Left lung (tissue), 4 donors: ENCODE measurements at regions not wholly inside any gene's neighbourhood (a gene's known extent, or its start where the extent isn't known, plus 50 kb on each side); places are given as distances from the start of the nearest gene placed in this dataset.
"Not testable (repeated sequence)": the region's sequence is repeated elsewhere in the genome, so short reads cannot be mapped to it uniquely, and the experiment has no call there.

Source experiments
- ATAC-seq: fragments of 200-7000 bp; cut with Tn5 transposase; one replicate; pipeline ENCODE4 v1.9.1; 2020; ENCODE audit warnings: moderate library complexity
- DNase-seq, 4 donors: peaks; one replicate each; pipeline ENCODE4 v3.0.0-alpha.2; 2013 to 2020
- H3K27ac ChIP-seq, 2 donors: fragments of 200-600 bp; sonication (generic) in 1 of 2; one replicate each; pipeline versions ENCODE4 v1.5.0 to v1.8.0; 2020 to 2021
- H3K27me3 ChIP-seq, 2 donors: fragments of 200-600 bp; sonication (generic) in 1 of 2; one replicate each; pipeline versions ENCODE4 v1.5.0 to v1.8.0; 2020 to 2021
- H3K36me3 ChIP-seq, 2 donors: fragments of 200-600 bp; sonication (generic) in 1 of 2; one replicate each; pipeline versions ENCODE4 v1.5.0 to v1.8.0; 2020 to 2021
- H3K4me1 ChIP-seq, 2 donors: fragments of 200-600 bp; one replicate each; pipeline ENCODE4 v1.8.0; 2021
- H3K4me3 ChIP-seq, 2 donors: fragments of 200-600 bp; sonication (generic) in 1 of 2; one replicate each; pipeline versions ENCODE4 v1.5.0 to v1.8.0; 2020 to 2021; ENCODE audit warnings: mild to moderate bottlenecking in 1 of 2
- H3K9me3 ChIP-seq, 2 donors: fragments of 200-600 bp; sonication (generic) in 1 of 2; one replicate each; pipeline versions ENCODE4 v1.5.0 to v1.8.0; 2020 to 2021
- CTCF ChIP-seq, 2 donors: fragments of 200-600 bp; sonication (generic) in 1 of 2; IDR thresholded peaks; one replicate each; pipeline versions ENCODE4 v1.5.0 to v1.8.0; 2021; ENCODE audit warnings: antibody characterized with exemption in 2 of 2
- intact Hi-C, 2 donors: fragments of 100-400 bp; cut with DNase I; formaldehyde crosslinking; loops; one replicate each; pipeline versions ENCODE4 v1.11.2 to v1.14.2; 2022
- donor health status: DM: no; HTN: yes; CAD: no.
- donor health status: DM: no; HTN: no; CAD: no.

DNA sequence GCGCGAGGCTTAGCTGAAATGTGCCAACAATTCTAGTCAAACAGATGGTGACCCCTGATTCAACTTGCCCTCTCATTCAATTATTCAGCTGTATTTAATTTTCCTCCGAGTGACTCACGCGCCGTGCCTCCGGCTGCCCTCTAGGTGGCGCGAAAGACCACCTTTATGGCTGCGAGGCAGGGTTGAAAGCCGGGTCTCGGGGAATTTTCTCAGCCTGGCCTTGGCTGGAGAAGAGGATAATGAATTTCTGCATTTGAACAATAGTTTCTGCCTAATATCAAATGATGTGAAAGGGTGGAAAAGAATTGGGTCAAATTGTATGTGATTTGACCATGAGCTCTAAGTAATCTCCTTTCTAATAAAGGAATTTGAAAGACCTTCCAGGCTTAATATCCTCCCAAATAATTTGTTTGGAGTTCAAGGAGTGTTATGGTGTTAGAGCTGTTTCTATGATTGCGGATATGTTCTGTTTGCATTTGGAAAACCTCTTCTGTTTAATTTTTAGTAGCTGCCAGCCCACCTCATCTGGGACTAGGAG, 310.9 kb downstream of the ZNF536 start:
- ATAC-seq (peak; percentile 94), DNase-seq (peak; percentile 61 to 93 (median 83))
- intact Hi-C loops = loop anchor here in 1 of 2 donors (10.0 kb wide), 1 partner anchor 1542 kb away; no protein-coding TSS in a partner anchor
- H3K36me3 ChIP-seq = no peaks in the 10 kb centered on the region
- H3K27me3 ChIP-seq = peaks cover 0 to 77% of the 10 kb centered on the region in 2 donors
- no peaks in the 10 kb centered on the region for H3K4me1 ChIP-seq
- TF ChIP-seq CTCF (IDR thresholded peaks at IDR 0.05) = peak; percentile 82 to 89
- no peak overlapping the region for H3K27ac ChIP-seq
- H3K4me3 ChIP-seq = no peak overlapping the region
- H3K9me3 ChIP-seq = no peaks in the 10 kb centered on the region

GRCh38 chr19:30682146-30682998, 310.2 kb downstream of the ZNF536 start:
- Histone ChIP-seq H3K36me3 (no peaks in the 10 kb centered on the region), H3K4me3 (no peak overlapping the region), H3K27me3 (peaks cover 0 to 72% of the 10 kb centered on the region in 2 donors), H3K27ac (no peak overlapping the region), H3K9me3 (no peaks in the 10 kb centered on the region), H3K4me1 (no peaks in the 10 kb centered on the region)
- no peak for ATAC-seq
- intact Hi-C loops = loop anchor here in 1 of 2 donors (10.0 kb wide), 1 partner anchor 1542 kb away; no protein-coding TSS in a partner anchor
- no peak for TF ChIP-seq CTCF (IDR thresholded peaks at IDR 0.05)
- DNase-seq = no peak

- no peaks in the 10 kb centered on the region for H3K9me3 ChIP-seq
- no peak for DNase-seq
- no peak overlapping the region for H3K27ac ChIP-seq
- H3K4me3 ChIP-seq = no peak overlapping the region
- ATAC-seq = no peak
- TF ChIP-seq CTCF (IDR thresholded peaks at IDR 0.05) = no peak
- intact Hi-C loops = loop anchor here in 1 of 2 donors (10.0 kb wide), 1 partner anchor 1543 kb away; no protein-coding TSS in a partner anchor
- H3K4me1 ChIP-seq = no peaks in the 10 kb centered on the region
- no peaks in the 10 kb centered on the region for H3K36me3 ChIP-seq
- peaks cover 0 to 68% of the 10 kb centered on the region in 2 donors for H3K27me3 ChIP-seq
Measured at GRCh38 chr19:30681162-30682100, 309.2 kb downstream of the ZNF536 start.

GRCh38 chr19:30680399-30680798, 308.2 kb downstream of the ZNF536 start:
- ATAC-seq, DNase-seq, H3K9me3 ChIP-seq, H3K36me3 ChIP-seq, H3K4me3 ChIP-seq, H3K4me1 ChIP-seq, H3K27ac ChIP-seq: not testable (repeated sequence)
- peaks cover 0 to 58% of the 10 kb centered on the region in 2 donors for H3K27me3 ChIP-seq
- intact Hi-C loops = loop anchor here in 1 of 2 donors (10.0 kb wide), 1 partner anchor 1544 kb away; no protein-coding TSS in a partner anchor

DNA sequence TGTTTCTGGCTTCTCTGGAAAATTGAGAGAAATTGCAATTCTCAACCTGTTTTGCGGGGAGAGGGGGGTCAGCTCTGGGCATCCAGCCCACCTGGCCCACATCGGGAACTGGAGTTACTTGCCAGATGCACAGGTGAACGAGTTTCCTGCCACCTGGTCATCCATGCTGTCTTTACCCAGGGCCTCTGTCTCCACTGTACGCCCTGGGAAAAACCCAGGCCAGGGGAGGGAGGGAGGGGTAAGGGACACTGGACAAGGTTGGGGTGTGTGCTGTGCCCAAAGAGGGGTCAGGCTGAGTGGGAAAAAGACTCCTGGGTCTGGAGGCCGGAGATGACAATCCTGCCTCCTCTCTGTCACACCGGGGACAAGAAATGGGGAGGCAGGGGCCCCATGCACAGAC, 307.6 kb downstream of the ZNF536 start:
- DNase-seq (no peak), ATAC-seq (no peak)
- H3K27ac ChIP-seq = no peak overlapping the region
- H3K4me1 ChIP-seq = no peaks in the 10 kb centered on the region
- H3K4me3 ChIP-seq = no peak overlapping the region
- H3K9me3 ChIP-seq = no peaks in the 10 kb centered on the region
- H3K36me3 ChIP-seq = no peaks in the 10 kb centered on the region
- peaks cover 0 to 52% of the 10 kb centered on the region in 2 donors for H3K27me3 ChIP-seq
- TF ChIP-seq CTCF (IDR thresholded peaks at IDR 0.05) = no peak
- intact Hi-C loops = loop anchor here in 1 of 2 donors (10.0 kb wide), 1 partner anchor 1545 kb away; no protein-coding TSS in a partner anchor
